HepG2 (cell line): ENCODE measurements at regions not wholly inside any gene's neighbourhood (a gene's known extent, or its start where the extent isn't known, plus 50 kb on each side); places are given as distances from the start of the nearest gene placed in this dataset.
"Not testable (repeated sequence)": the region's sequence is repeated elsewhere in the genome, so short reads cannot be mapped to it uniquely, and the experiment has no call there.

ENCODE experiments used
- ATAC-seq: fragments of 200-7000 bp; cut with Tn5 transposase; 3 replicates; pipeline ENCODE4 v1.9.1; 2020; ENCODE audit warnings: mild to moderate bottlenecking, moderate library complexity
- BruUV-seq: library from RNA; stranded (reverse); fragments of 400-500 nt; replicated peaks from 2 replicates; lab custom pipeline; 2021; lab: Mats Ljungman, UMichigan
- CTCF ChIA-PET: fragments of 300-600 bp; formaldehyde crosslinking; extraction: SDS; loops from one replicate; lab custom pipeline; 2021; ENCODE audit warnings: low total read pairs, inconsistent platforms, low intra/inter-chr PET ratio; lab: Yijun Ruan, JAX
- POLR2A ChIA-PET: fragments of 350-600 bp; sonication (Branson Sonifier 250); formaldehyde crosslinking; loops from one replicate; lab custom pipeline; 2020; ENCODE audit warnings: antibody characterized with exemption, inconsistent platforms; lab: Yijun Ruan, JAX
- DNase-seq: peaks from one replicate; pipeline ENCODE4 v3.0.0-alpha.2; 2015; ENCODE audit warnings: low spot score
- FAIRE-seq: peaks from 3 replicates; lab custom pipeline; 2011; peaks lifted over from hg19 to GRCh38; lab: Jason Lieb, UNC
- H2AFZ ChIP-seq: one replicate; pipeline ENCODE4 v1.6.1; 2011; ENCODE audit warnings: low read length, inconsistent platforms
- H3K27ac ChIP-seq: fragments of 300-600 bp; 3 replicates; pipeline ENCODE4 v1.8.0; 2011; ENCODE audit warnings: mixed run types, mild to moderate bottlenecking, mixed read lengths, low read length, inconsistent platforms; ENCODE audit not compliant: insufficient read depth; ENCODE audit errors: extremely low read length
- H3K27me3 ChIP-seq, 2 experiments: fragments of 200-600 bp in 1 of 2; 2 replicates in 1 of 2; 3 replicates in 1 of 2; pipeline versions ENCODE4 v1.6.0 to v1.8.0; 2011; ENCODE audit warnings: low read length in 2 of 2, mild to moderate bottlenecking in 2 of 2, moderate library complexity in 2 of 2, inconsistent platforms in 1 of 2; ENCODE audit not compliant: insufficient read depth in 2 of 2, control insufficient read depth in 1 of 2
- H3K36me3 ChIP-seq, 2 experiments: fragments of 200-600 bp in 1 of 2; replicated peaks in 1 of 2; 2 replicates in 1 of 2; 3 replicates in 1 of 2; pipeline versions ENCODE4 v1.5.1 to v1.8.0; 2011; ENCODE audit warnings: low read length in 2 of 2, inconsistent platforms in 1 of 2; ENCODE audit not compliant: insufficient read depth in 2 of 2, control insufficient read depth in 1 of 2
- H3K4me1 ChIP-seq: 2 replicates; pipeline ENCODE4 v1.5.1; 2012; ENCODE audit warnings: low read length, inconsistent platforms; ENCODE audit not compliant: insufficient read depth
- H3K4me2 ChIP-seq: 2 replicates; pipeline ENCODE4 v1.6.0; 2011; ENCODE audit warnings: low read depth, low read length, inconsistent platforms
- H3K4me3 ChIP-seq, 3 experiments: fragments of 200-600 bp in 1 of 3; sonication (generic), shearing (Covaris generic) in 1 of 3; replicated peaks in 1 of 3; 2 replicates each; pipeline ENCODE4 v1.5.1; 2011 to 2016; ENCODE audit warnings: low read length in 3 of 3, inconsistent platforms in 2 of 3, low read depth in 2 of 3, mild to moderate bottlenecking in 2 of 3, control low read depth in 1 of 3, mixed read lengths in 1 of 3; ENCODE audit not compliant: insufficient read depth in 1 of 3
- H3K79me2 ChIP-seq: one replicate; pipeline ENCODE4 v1.6.1; 2011; ENCODE audit warnings: low read length, inconsistent platforms; ENCODE audit not compliant: insufficient read depth
- H3K9ac ChIP-seq: 2 replicates; pipeline ENCODE4 v1.6.0; 2011; ENCODE audit warnings: mild to moderate bottlenecking, low read depth, low read length, inconsistent platforms; ENCODE audit not compliant: insufficient read depth
- H3K9me3 ChIP-seq: 2 replicates; pipeline ENCODE4 v1.5.1; 2012; ENCODE audit warnings: mild to moderate bottlenecking, low read length
- H4K20me1 ChIP-seq: 2 replicates; pipeline ENCODE4 v1.6.0; 2011; ENCODE audit warnings: inconsistent platforms, mild to moderate bottlenecking, low read length, moderate library complexity; ENCODE audit not compliant: insufficient read depth
- BHLHE40 ChIP-seq: IDR thresholded peaks from 2 replicates; pipeline ENCODE4 v1.6.1; 2011; ENCODE audit warnings: low read length, improper control_type of control experiment
- FOXK2 ChIP-seq: fragments of 450-650 bp; IDR thresholded peaks from 2 replicates; pipeline ENCODE4 v1.6.1; 2016
- KLF9 ChIP-seq: IDR thresholded peaks from 2 replicates; pipeline ENCODE4 v1.6.1; 2016; ENCODE audit warnings: low read depth
- NFATC3 ChIP-seq: sonication (generic); formaldehyde crosslinking; IDR thresholded peaks from 2 replicates; pipeline ENCODE4 v1.5.1; 2020; ENCODE audit warnings: mild to moderate bottlenecking, missing genetic modification reagents
- REL ChIP-seq: sonication (generic); formaldehyde crosslinking; conservative IDR thresholded peaks from 2 replicates; pipeline ENCODE4 v1.8.0; 2022; ENCODE audit warnings: mild to moderate bottlenecking, missing genetic modification reagents, moderate library complexity
- SIX1 ChIP-seq: sonication (generic); formaldehyde crosslinking; IDR thresholded peaks from 2 replicates; pipeline ENCODE4 v1.4.0; 2020; ENCODE audit warnings: missing genetic modification reagents, borderline replicate concordance
- ZBTB7A ChIP-seq: sonication (generic); formaldehyde crosslinking; IDR thresholded peaks from 2 replicates; pipeline ENCODE4 v1.8.0; 2022; ENCODE audit warnings: mild to moderate bottlenecking, missing genetic modification reagents
- ZMYM4 ChIP-seq: sonication (generic); formaldehyde crosslinking; IDR thresholded peaks from 2 replicates; pipeline ENCODE4 v1.8.1; 2023; ENCODE audit warnings: mild to moderate bottlenecking, missing genetic modification reagents
- ZNF225 ChIP-seq: sonication (generic); formaldehyde crosslinking; IDR thresholded peaks from 2 replicates; pipeline ENCODE4 v1.4.0; 2020; ENCODE audit warnings: mild to moderate bottlenecking, missing genetic modification reagents
- ZNF343 ChIP-seq: sonication (generic); formaldehyde crosslinking; IDR thresholded peaks from 2 replicates; pipeline ENCODE4 v1.4.0; 2020; ENCODE audit warnings: mild to moderate bottlenecking, missing genetic modification reagents
- ZNF772 ChIP-seq: sonication (generic); formaldehyde crosslinking; IDR thresholded peaks from 2 replicates; pipeline ENCODE4 v1.5.0; 2020; ENCODE audit warnings: mild to moderate bottlenecking, missing genetic modification reagents
- WGBS: methylation state at CpG from one replicate; pipeline ENCODE4 v1.1.6; 2017; ENCODE audit warnings: low lambda C conversion rate; 5-methylcytosine and 5-hydroxymethylcytosine counted together
- in situ Hi-C: cut with HindIII; loops from 2 replicates; pipeline ENCODE4 v1.10.0; 2017; ENCODE audit warnings: low pct_unique_long_range_greater_than_20kb; ENCODE audit not compliant: extremely low pct_ligation_motif_present
- intact Hi-C: fragments of 100-400 bp; cut with micrococcal nuclease; formaldehyde crosslinking; loops from one replicate; pipeline ENCODE4 v1.10.0; 2022; ENCODE audit not compliant: unreplicated experiment
- TF ChIP-seq, protein P1 (sequence below): fragments of 450-650 bp; IDR thresholded peaks from 2 replicates; pipeline ENCODE4 v1.6.1; 2017; ENCODE audit warnings: mild to moderate bottlenecking
- TF ChIP-seq, protein P2 (sequence below): sonication (generic); formaldehyde crosslinking; IDR thresholded peaks from 2 replicates; pipeline ENCODE4 v1.5.1; 2020; ENCODE audit warnings: mild to moderate bottlenecking, missing genetic modification reagents
- TF ChIP-seq, protein P3 (sequence below): sonication (generic); formaldehyde crosslinking; IDR thresholded peaks from 2 replicates; pipeline ENCODE4 v1.4.0; 2020; ENCODE audit warnings: low read depth, mild to moderate bottlenecking, missing genetic modification reagents

DNA sequence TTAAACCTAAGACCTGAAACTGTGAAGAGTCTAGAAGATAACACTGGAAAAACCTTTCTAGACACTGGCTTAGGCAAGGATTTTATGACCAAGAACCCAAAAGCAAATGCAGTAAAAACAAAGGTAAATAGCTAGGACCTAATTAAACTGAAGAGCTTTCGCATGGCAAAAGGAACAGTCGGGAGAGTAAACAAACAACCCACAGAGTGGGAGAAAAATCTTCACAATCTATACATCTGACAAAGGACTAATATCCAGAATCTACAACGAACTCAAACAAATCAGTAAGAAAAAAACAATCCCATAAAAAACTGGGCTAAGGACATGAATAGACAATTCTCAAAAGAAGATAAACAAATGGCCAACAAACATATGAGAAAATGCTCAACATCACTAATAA lies 64.4 kb upstream of the MED14 start:
- H3K4me1 ChIP-seq, H3K79me2 ChIP-seq, DNase-seq, CTCF ChIA-PET, BruUV-seq, H4K20me1 ChIP-seq, H3K27me3 ChIP-seq, H3K27ac ChIP-seq, H2AFZ ChIP-seq, H3K4me3 ChIP-seq, FAIRE-seq, in situ Hi-C loops, H3K4me2 ChIP-seq, H3K36me3 ChIP-seq, H3K9me3 ChIP-seq, H3K9ac ChIP-seq, POLR2A ChIA-PET, ATAC-seq: not testable (repeated sequence)
- intact Hi-C loops, result loop anchor here (10.0 kb wide), 1 partner anchor 125 kb away; no protein-coding TSS in a partner anchor
- WGBS, result 36% methylated on average over 3 of the region's 3 CpGs

DNA sequence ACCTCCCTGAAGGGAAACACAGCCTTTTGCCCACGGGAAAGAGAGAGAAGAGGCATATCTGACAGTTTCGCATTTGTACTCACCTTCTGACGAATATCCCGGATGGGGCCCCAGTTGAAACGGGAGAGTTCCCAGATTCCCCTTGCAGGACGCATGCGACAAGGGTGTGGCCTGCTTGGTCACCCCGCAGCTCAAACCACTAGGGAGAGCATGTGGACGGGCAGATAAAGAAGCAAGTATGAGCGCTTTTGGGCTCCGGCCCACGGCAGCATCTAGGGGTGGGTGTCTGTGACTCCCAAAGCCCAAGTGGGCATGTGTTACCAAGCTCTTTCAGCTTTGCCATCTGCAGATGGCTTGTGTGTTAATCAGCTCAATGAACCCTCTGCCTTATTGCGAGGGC lies 70.1 kb upstream of the MED14 start:
- BruUV-seq, result no TSS peak
- Histone ChIP-seq H3K4me3 (no peak overlapping the region), H3K27ac (no peak overlapping the region), H3K79me2 (no peaks in the 10 kb centered on the region), H3K36me3 (no peaks in the 10 kb centered on the region), H3K27me3 (no peaks in the 10 kb centered on the region), H3K4me2 (no peak overlapping the region), H3K9me3 (no peaks in the 10 kb centered on the region), H3K9ac (no peak overlapping the region), H3K4me1 (0 out of 2 replicates have a peak, but pooled peaks cover 6% of the 10 kb centered on the region), H2AFZ (no peak overlapping the region), H4K20me1 (no peaks in the 10 kb centered on the region)
- DNase-seq (no peak), FAIRE-seq (no peak), ATAC-seq (no peak)
- CTCF ChIA-PET, result no interaction called here
- in situ Hi-C loops (no loop called here), intact Hi-C loops (loop anchor here (10.0 kb wide), 1 partner anchor 119 kb away; no protein-coding TSS in a partner anchor)
- POLR2A ChIA-PET, result no interaction called here
- WGBS, result no CpG with 5 or more reads among the region's 13 CpGs
- TF ChIP-seq ZNF772 (no peak), REL (CRISPR knock-in tag) (no peak), KLF9 (CRISPR knock-in tag) (no peak), BHLHE40 (no peak), ZBTB7A (no peak), FOXK2 (no peak), ZNF343 (CRISPR knock-in tag) (no peak), ZMYM4 (CRISPR knock-in tag) (no peak), NFATC3 (CRISPR knock-in tag) (no peak), ZNF225 (CRISPR knock-in tag) (no peak), SIX1 (no peak)
- TF ChIP-seq, protein P1, sequence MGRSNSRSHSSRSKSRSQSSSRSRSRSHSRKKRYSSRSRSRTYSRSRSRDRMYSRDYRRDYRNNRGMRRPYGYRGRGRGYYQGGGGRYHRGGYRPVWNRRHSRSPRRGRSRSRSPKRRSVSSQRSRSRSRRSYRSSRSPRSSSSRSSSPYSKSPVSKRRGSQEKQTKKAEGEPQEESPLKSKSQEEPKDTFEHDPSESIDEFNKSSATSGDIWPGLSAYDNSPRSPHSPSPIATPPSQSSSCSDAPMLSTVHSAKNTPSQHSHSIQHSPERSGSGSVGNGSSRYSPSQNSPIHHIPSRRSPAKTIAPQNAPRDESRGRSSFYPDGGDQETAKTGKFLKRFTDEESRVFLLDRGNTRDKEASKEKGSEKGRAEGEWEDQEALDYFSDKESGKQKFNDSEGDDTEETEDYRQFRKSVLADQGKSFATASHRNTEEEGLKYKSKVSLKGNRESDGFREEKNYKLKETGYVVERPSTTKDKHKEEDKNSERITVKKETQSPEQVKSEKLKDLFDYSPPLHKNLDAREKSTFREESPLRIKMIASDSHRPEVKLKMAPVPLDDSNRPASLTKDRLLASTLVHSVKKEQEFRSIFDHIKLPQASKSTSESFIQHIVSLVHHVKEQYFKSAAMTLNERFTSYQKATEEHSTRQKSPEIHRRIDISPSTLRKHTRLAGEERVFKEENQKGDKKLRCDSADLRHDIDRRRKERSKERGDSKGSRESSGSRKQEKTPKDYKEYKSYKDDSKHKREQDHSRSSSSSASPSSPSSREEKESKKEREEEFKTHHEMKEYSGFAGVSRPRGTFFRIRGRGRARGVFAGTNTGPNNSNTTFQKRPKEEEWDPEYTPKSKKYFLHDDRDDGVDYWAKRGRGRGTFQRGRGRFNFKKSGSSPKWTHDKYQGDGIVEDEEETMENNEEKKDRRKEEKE, result no peak
- TF ChIP-seq, protein P2, sequence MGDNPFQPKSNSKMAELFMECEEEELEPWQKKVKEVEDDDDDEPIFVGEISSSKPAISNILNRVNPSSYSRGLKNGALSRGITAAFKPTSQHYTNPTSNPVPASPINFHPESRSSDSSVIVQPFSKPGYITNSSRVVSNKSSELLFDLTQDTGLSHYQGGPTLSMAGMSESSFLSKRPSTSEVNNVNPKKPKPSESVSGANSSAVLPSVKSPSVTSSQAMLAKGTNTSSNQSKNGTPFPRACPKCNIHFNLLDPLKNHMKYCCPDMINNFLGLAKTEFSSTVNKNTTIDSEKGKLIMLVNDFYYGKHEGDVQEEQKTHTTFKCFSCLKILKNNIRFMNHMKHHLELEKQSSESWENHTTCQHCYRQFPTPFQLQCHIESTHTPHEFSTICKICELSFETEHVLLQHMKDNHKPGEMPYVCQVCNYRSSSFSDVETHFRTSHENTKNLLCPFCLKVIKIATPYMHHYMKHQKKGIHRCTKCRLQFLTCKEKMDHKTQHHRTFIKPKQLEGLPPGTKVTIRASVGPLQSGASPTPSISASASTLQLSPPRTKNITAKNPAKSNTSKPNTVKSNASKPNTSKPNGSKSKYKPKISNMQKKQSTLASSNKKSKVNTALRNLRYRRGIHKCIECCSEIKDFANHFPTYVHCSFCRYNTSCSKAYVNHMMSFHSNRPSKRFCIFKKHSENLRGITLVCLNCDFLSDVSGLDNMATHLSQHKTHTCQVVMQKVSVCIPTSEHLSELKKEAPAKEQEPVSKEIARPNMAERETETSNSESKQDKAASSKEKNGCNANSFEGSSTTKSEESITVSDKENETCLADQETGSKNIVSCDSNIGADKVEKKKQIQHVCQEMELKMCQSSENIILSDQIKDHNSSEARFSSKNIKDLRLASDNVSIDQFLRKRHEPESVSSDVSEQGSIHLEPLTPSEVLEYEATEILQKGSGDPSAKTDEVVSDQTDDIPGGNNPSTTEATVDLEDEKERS (CRISPR knock-in tag), result no peak
- TF ChIP-seq, protein P3, sequence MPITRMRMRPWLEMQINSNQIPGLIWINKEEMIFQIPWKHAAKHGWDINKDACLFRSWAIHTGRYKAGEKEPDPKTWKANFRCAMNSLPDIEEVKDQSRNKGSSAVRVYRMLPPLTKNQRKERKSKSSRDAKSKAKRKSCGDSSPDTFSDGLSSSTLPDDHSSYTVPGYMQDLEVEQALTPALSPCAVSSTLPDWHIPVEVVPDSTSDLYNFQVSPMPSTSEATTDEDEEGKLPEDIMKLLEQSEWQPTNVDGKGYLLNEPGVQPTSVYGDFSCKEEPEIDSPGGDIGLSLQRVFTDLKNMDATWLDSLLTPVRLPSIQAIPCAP (CRISPR knock-in tag), result no peak
